IMR-90 (cell line): ENCODE measurements at regions not wholly inside any gene's neighbourhood (a gene's known extent, or its start where the extent isn't known, plus 50 kb on each side); places are given as distances from the start of the nearest gene placed in this dataset.

Source experiments
- ATAC-seq: fragments of 200-7000 bp; cut with Tn5 transposase; 2 replicates; pipeline ENCODE4 v1.9.1; 2020; ENCODE audit warnings: low read depth, mild to moderate bottlenecking, moderate library complexity
- BruUV-seq: library from RNA; stranded (reverse); fragments of 400-500 nt; replicated peaks from 2 replicates; lab custom pipeline; 2021; lab: Mats Ljungman, UMichigan
- CTCF ChIA-PET: fragments of 300-600 bp; formaldehyde crosslinking; extraction: SDS; loops from one replicate; lab custom pipeline; 2021; ENCODE audit warnings: antibody characterized with exemption; lab: Yijun Ruan, JAX
- POLR2A ChIA-PET: fragments of 300-600 bp; sonication (Branson Sonifier 250); formaldehyde crosslinking; loops from one replicate; lab custom pipeline; 2022; ENCODE audit warnings: antibody characterized with exemption; ENCODE audit not compliant: unreplicated experiment; lab: Charles Lee
- DNase-seq: peaks from one replicate; pipeline ENCODE4 v3.0.0; 2013
- H2AFZ ChIP-seq: replicated peaks from 2 replicates; pipeline ENCODE3; 2013; ENCODE audit warnings: low read length, mild to moderate bottlenecking; ENCODE audit not compliant: poor library complexity
- H2AK5ac ChIP-seq: 2 replicates; pipeline ENCODE4 v1.6.1; 2013; ENCODE audit warnings: low read depth, low read length, inconsistent platforms
- H2AK9ac ChIP-seq: replicated peaks from 2 replicates; pipeline ENCODE3; 2013; ENCODE audit warnings: mild to moderate bottlenecking, low read depth, low read length, moderate library complexity; ENCODE audit not compliant: poor library complexity
- H2BK120ac ChIP-seq: 2 replicates; pipeline ENCODE4 v1.6.1; 2013; ENCODE audit warnings: low read depth, low read length, inconsistent platforms
- H2BK15ac ChIP-seq: 3 replicates; pipeline ENCODE4 v1.6.1; 2013; ENCODE audit warnings: low read depth, low read length, inconsistent platforms
- H2BK20ac ChIP-seq: 2 replicates; pipeline ENCODE4 v1.6.1; 2013; ENCODE audit warnings: low read depth, mild to moderate bottlenecking, inconsistent platforms, low read length, moderate library complexity
- H2BK5ac ChIP-seq: 2 replicates; pipeline ENCODE4 v1.6.1; 2013; ENCODE audit warnings: mild to moderate bottlenecking, low read depth, low read length, inconsistent platforms; ENCODE audit not compliant: poor library complexity, severe bottlenecking
- H3K14ac ChIP-seq: replicated peaks from 2 replicates; pipeline ENCODE4 v1.6.1; 2013; ENCODE audit warnings: low read depth, low read length, inconsistent platforms
- H3K18ac ChIP-seq: 2 replicates; pipeline ENCODE4 v1.6.1; 2013; ENCODE audit warnings: low read depth, low read length, control low read depth
- H3K23ac ChIP-seq: 2 replicates; pipeline ENCODE4 v1.6.1; 2013; ENCODE audit warnings: low read depth, low read length, inconsistent platforms
- H3K27ac ChIP-seq: 2 replicates; pipeline ENCODE4 v1.5.1; 2013; ENCODE audit warnings: mild to moderate bottlenecking, control low read depth, low read length; ENCODE audit not compliant: insufficient read depth
- H3K27me3 ChIP-seq: 2 replicates; pipeline ENCODE4 v1.6.1; 2013; ENCODE audit warnings: low read length; ENCODE audit not compliant: control insufficient read depth, insufficient read depth
- H3K36me3 ChIP-seq: 2 replicates; pipeline ENCODE4 v1.6.1; 2013; ENCODE audit warnings: low read length, mixed read lengths; ENCODE audit not compliant: control insufficient read depth, insufficient read depth
- H3K4ac ChIP-seq: 2 replicates; pipeline ENCODE4 v1.6.1; 2013; ENCODE audit warnings: low read depth, low read length, inconsistent platforms
- H3K4me1 ChIP-seq: 2 replicates; pipeline ENCODE4 v1.6.1; 2013; ENCODE audit warnings: low read length, mixed read lengths; ENCODE audit not compliant: control insufficient read depth, insufficient read depth
- H3K4me2 ChIP-seq: 2 replicates; pipeline ENCODE4 v1.6.1; 2013; ENCODE audit warnings: low read depth, mild to moderate bottlenecking, control low read depth, low read length, moderate library complexity
- H3K4me3 ChIP-seq: 2 replicates; pipeline ENCODE4 v1.5.1; 2013; ENCODE audit warnings: low read depth, mild to moderate bottlenecking, control low read depth, low read length, moderate library complexity; ENCODE audit not compliant: insufficient read depth
- H3K56ac ChIP-seq: 2 replicates; pipeline ENCODE4 v1.6.1; 2013; ENCODE audit warnings: low read length, inconsistent platforms; ENCODE audit not compliant: insufficient read depth; ENCODE audit errors: extremely low read depth
- H3K79me1 ChIP-seq, 2 experiments: 2 replicates each; pipeline ENCODE4 v1.6.1; 2013; ENCODE audit warnings: low read length in 2 of 2, inconsistent platforms in 1 of 2, low read depth in 1 of 2
- H3K9ac ChIP-seq: 2 replicates; pipeline ENCODE4 v1.6.1; 2013; ENCODE audit warnings: low read depth, low read length, control low read depth
- H3K9me1 ChIP-seq: 2 replicates; pipeline ENCODE4 v1.6.1; 2013; ENCODE audit warnings: low read length, inconsistent platforms; ENCODE audit not compliant: insufficient read depth
- H3K9me3 ChIP-seq: 2 replicates; pipeline ENCODE4 v1.6.1; 2013; ENCODE audit warnings: low read length; ENCODE audit not compliant: control insufficient read depth, insufficient read depth
- H4K20me1 ChIP-seq: 2 replicates; pipeline ENCODE4 v1.6.1; 2013; ENCODE audit warnings: low read length, inconsistent platforms; ENCODE audit not compliant: insufficient read depth
- H4K5ac ChIP-seq: 2 replicates; pipeline ENCODE4 v1.6.1; 2013; ENCODE audit warnings: mild to moderate bottlenecking, low read depth, low read length, control low read depth
- H4K8ac ChIP-seq, 2 experiments: 2 replicates each; pipeline ENCODE4 v1.6.1; 2013; ENCODE audit warnings: low read depth in 2 of 2, low read length in 2 of 2, control low read depth in 1 of 2, inconsistent platforms in 1 of 2
- H4K91ac ChIP-seq: 2 replicates; pipeline ENCODE4 v1.6.1; 2013; ENCODE audit warnings: low read depth, low read length, inconsistent platforms; ENCODE audit not compliant: insufficient read depth
- CHD1 ChIP-seq: IDR thresholded peaks from 2 replicates; pipeline ENCODE4 v1.6.1; 2012; ENCODE audit warnings: low read depth, low read length, improper control_type of control experiment
- CTCF ChIP-seq: conservative IDR thresholded peaks from 2 replicates; pipeline ENCODE4 v1.5.1; 2012; ENCODE audit warnings: mild to moderate bottlenecking, low read depth, low read length, improper control_type of control experiment
- NFE2L2 ChIP-seq: fragments of 150-350 bp; IDR thresholded peaks from 2 replicates; pipeline ENCODE4 v1.6.1; 2016; ENCODE audit warnings: low read depth, mild to moderate bottlenecking, low read length
- RAD21 ChIP-seq: IDR thresholded peaks from 2 replicates; pipeline ENCODE4 v1.6.1; 2012; ENCODE audit warnings: low read length, improper control_type of control experiment
- SMC3 ChIP-seq: fragments of 150-350 bp; IDR thresholded peaks from 2 replicates; pipeline ENCODE4 v1.6.1; 2016; ENCODE audit warnings: low read depth, mild to moderate bottlenecking, antibody characterized with exemption, low read length, moderate library complexity
- USF2 ChIP-seq: fragments of 150-350 bp; IDR thresholded peaks from 2 replicates; pipeline ENCODE4 v1.6.1; 2017; ENCODE audit warnings: mild to moderate bottlenecking, antibody characterized with exemption, low read length, low read depth
- WGBS, 2 experiments: methylation state at CpG; one replicate each; pipeline versions ENCODE4 v1.1.5 to v1.1.7; 2013; ENCODE audit warnings: missing lambda C conversion rate in 2 of 2; ENCODE audit not compliant: insufficient read length in 1 of 2; ENCODE audit errors: extremely low coverage in 2 of 2; 5-methylcytosine and 5-hydroxymethylcytosine counted together
- dilution Hi-C: fragments of 300-500 bp; cut with HindIII; formaldehyde crosslinking; loops from one replicate; pipeline ENCODE4 v1.14.3; 2018; ENCODE audit warnings: low sequenced_read_pairs; ENCODE audit not compliant: unreplicated experiment
- in situ Hi-C: fragments of 300-500 bp; cut with MboI; formaldehyde crosslinking; loops from 3 replicates; pipeline ENCODE4 v1.14.3; 2019; ENCODE audit warnings: low sequenced_read_pairs, inconsistent platforms, mixed read lengths
- intact Hi-C: fragments of 100-400 bp; cut with micrococcal nuclease; formaldehyde crosslinking; loops from 2 replicates; pipeline ENCODE4 v1.10.0; 2022

- no peak overlapping the region for H3K23ac ChIP-seq
- no peak overlapping the region for H3K9ac ChIP-seq
- no peak overlapping the region for H3K56ac ChIP-seq
- H3K18ac ChIP-seq, result no peak overlapping the region
- ATAC-seq, result no peak
- no peak overlapping the region for H2BK120ac ChIP-seq
- H3K27me3 ChIP-seq, result no peaks in the 10 kb centered on the region
- no peak overlapping the region for H2BK20ac ChIP-seq
- BruUV-seq, result no TSS peak
- no peak overlapping the region for H2BK5ac ChIP-seq
- ChIA-PET POLR2A (no interaction called here), CTCF (no interaction called here)
- no peak overlapping the region for H3K4ac ChIP-seq
- H3K4me3 ChIP-seq, result no peak overlapping the region
- no peak overlapping the region for H3K4me2 ChIP-seq
- no peaks in the 10 kb centered on the region for H3K4me1 ChIP-seq
- WGBS, 2 experiments, result 30% methylated on average over 2 of the region's 7 CpGs; no CpG with 5 or more reads in 1 of the 2 experiments
- no peak overlapping the region for H2BK15ac ChIP-seq
- no peaks in the 10 kb centered on the region for H4K20me1 ChIP-seq
- H3K79me1 ChIP-seq, result no peaks in the 10 kb centered on the region
- no peaks in the 10 kb centered on the region for H3K36me3 ChIP-seq
- H4K91ac ChIP-seq, result no peak overlapping the region
- no peak for DNase-seq
- H4K8ac ChIP-seq, result no peak overlapping the region
- no peak overlapping the region for H2AFZ ChIP-seq
- H3K9me1 ChIP-seq, result no peaks in the 10 kb centered on the region
- H2AK9ac ChIP-seq, result no peak overlapping the region
- TF ChIP-seq CHD1 (no peak), USF2 (no peak), SMC3 (no peak), CTCF (no peak), NFE2L2 (no peak), RAD21 (no peak)
- no peak overlapping the region for H3K14ac ChIP-seq
- no peak overlapping the region for H2AK5ac ChIP-seq
- intact Hi-C loops, result no loop called here
- peaks cover 67% of the 10 kb centered on the region for H3K9me3 ChIP-seq
- H4K5ac ChIP-seq, result no peak overlapping the region
- in situ Hi-C loops, result no loop called here
- dilution Hi-C loops, result no loop called here
- no peak overlapping the region for H3K27ac ChIP-seq
Observed at GRCh38 chr18:78773303-78773755, 206.3 kb upstream of the SALL3 start.
